HG03108 (cell line): ENCODE measurements at regions not wholly inside any gene's neighbourhood (a gene's known extent, or its start where the extent isn't known, plus 50 kb on each side); places are given as distances from the start of the nearest gene placed in this dataset.
"Not testable (repeated sequence)": the region's sequence is repeated elsewhere in the genome, so short reads cannot be mapped to it uniquely, and the experiment has no call there.

ENCODE experiments used
- ATAC-seq: cut with Tn5 transposase; IDR thresholded peaks from one replicate; pipeline ENCODE4 v1.9.1; 2021; ENCODE audit warnings: moderate library complexity; ENCODE audit not compliant: unreplicated experiment

DNA sequence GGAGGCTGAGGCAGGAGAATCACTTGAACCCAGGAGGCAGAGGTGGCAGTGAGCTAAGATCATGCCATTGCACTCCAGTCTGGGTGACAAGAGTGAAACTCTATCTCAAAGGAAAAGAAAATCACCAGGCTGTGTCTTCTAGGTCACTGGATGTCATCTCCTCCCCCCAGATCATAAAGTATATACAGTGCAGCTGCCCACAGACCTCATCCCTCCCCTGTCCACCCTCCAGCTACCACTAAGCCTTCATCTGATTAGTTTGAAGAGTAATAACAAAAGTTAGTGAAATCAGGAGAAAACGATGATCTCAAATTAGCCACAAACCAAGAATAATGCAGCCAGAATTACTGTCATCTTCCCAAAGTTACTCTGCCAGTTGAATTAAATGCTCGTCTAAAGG lies 117.2 kb downstream of the ZNF22 start:
- ATAC-seq, result not testable (repeated sequence)

GRCh38 chr10:45118929-45119328 lies 118.2 kb downstream of the ZNF22 start:
- no peak for ATAC-seq

DNA sequence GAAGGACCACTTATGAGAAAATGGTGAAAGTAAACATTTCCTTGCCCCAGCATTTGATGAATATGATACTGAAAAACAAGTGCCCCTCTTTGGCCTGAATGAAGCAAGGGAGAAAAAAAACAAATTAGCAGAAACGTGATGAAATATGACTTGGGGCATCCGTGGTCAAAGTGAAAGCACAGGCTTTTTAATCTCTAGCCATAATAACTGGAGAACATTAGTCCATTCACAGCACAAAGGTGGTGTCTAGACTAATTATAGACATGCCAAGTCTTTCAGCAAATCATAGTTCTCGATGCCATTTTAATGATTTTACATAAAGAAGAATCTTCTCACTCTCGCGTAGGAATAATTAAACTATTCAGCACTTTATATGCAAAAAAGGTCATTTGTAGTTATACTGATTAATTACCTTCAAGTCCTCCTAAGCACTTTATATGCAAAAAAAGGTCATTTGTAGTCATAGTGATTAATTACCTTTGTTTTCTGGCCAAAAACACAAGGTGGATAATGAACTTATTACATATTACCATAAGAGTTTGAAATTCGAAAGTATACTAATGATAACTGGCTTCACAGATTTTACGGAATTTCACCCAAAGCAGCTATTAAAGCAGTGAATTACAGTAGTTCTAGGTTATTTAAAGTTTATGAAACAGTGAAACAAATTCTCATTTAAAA lies 121.6 kb downstream of the ZNF22 start:
- not testable (repeated sequence) for ATAC-seq

GRCh38 chr10:45135443-45136198 lies 134.9 kb downstream of the ZNF22 start:
- ATAC-seq, result no peak

DNA sequence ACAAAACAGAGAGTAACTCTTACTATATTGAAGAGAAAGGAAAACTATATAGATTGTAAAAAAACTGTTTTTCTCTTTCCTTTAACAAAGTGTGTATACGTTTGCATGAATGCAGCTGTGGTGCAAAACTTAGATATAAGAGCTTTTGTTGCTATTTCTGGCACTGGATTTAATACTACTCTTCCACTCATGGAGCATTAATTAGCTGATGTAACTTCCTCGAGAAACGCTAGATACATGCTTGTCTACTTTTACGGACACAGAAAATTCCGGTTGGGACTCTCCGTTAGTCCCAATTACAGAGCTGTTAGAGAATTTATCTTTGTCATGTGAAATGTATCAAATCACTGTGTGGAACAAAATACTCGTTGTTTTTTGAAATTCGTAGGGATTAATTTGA lies 135.5 kb downstream of the ZNF22 start:
- no peak for ATAC-seq

- no peak for ATAC-seq
Measured at GRCh38 chr10:45144326-45145070, 143.8 kb downstream of the ZNF22 start.

- ATAC-seq, result not testable (repeated sequence)
Measured at GRCh38 chr10:45145143-45145542, 144.4 kb downstream of the ZNF22 start.

DNA sequence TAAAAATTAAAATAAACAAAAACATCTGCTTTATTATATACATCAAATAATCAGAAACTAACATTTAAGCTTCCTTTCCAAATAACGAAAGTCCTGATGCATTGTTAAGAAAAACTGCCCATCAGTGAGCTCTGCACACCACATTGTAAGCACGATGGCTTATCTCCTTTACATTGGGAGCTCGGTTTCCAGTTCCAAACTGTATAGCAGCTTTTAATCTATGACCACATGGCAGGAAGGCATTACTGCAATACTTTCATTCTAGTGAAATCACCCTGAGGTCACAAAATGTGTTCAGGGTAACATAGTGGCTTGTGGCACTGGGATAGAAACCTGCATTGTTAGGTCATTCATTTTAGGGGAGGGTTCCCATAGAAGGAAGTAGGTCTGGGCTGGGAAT lies 146.3 kb downstream of the ZNF22 start:
- no peak for ATAC-seq

- no peak for ATAC-seq
Measured at GRCh38 chr10:45150997-45151396, 150.3 kb downstream of the ZNF22 start.

DNA sequence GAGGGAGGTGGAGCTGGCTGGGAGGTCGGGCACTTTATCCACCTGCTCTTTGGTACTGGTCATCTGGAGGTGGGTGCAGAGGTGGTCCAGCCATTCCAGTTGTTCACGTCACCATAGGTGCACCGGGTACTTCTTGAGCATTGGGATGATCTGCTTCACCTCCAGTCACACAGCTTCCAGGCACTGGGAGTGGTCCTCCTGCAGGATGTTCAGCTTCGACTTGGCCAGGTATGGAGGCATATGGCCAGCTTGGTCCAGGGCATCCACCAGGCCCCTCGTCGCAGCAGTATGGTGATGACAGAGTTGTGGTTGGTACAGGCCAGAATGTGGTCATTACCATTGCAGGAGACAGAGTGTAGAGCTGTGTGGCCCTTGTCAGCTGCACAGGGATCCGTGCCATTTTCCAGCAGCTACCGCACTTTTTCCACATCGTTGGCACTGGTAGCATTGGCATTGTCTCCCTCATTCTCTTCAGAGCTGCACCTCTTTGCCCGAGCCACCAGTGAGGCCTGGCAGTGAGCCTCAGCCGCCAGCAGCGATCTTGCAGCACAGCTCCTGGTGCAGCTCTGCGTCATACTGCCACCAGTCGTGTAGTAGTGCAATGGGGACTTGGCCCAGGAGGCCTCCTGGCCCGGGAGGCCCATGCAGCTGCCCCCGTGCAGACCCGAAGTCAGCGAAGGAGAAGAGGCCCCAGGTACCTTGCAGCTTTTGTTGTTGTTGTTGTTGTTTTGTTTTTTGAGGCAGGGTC lies 150.9 kb downstream of the ZNF22 start:
- no peak for ATAC-seq

GRCh38 chr10:45152726-45153125 lies 152.0 kb downstream of the ZNF22 start:
- no peak for ATAC-seq

DNA sequence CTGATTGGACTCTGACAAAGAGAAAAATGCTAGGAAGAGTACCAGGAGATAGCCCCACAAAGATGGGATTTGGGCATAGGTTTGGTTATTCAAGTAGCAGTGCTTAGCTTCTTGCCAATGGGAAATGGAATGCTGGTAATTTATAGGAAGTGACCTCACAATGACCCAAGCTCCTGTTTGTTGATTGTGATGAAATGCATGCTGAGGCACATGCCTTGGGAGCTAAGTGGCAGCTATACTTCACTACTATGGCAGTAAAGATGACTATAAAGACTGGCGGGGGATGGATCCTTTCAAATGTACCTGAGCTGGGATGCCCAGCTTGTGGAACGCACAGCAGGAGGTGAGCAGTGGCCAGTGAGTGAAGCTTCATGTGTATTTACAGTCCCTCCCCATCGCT lies 153.8 kb downstream of the ZNF22 start:
- no peak for ATAC-seq

GRCh38 chr10:45155784-45156183 lies 155.1 kb downstream of the ZNF22 start:
- no peak for ATAC-seq

- no peak for ATAC-seq
Measured at GRCh38 chr10:45160271-45160670, 155.1 kb downstream of the OR13A1 start.

GRCh38 chr10:45163315-45163975 lies 152.0 kb downstream of the OR13A1 start:
- no peak for ATAC-seq

GRCh38 chr10:45175520-45176118 lies 139.8 kb downstream of the OR13A1 start:
- ATAC-seq, result not testable (repeated sequence)

- ATAC-seq, result no peak
Measured at GRCh38 chr10:45179691-45180090, 135.7 kb downstream of the OR13A1 start.

GRCh38 chr10:45180507-45180906 lies 134.9 kb downstream of the OR13A1 start:
- ATAC-seq, result no peak

- ATAC-seq, result no peak
Measured at GRCh38 chr10:45180946-45181875, 134.2 kb downstream of the OR13A1 start.
